A549 (cell line): ENCODE measurements at regions not wholly inside any gene's neighbourhood (a gene's known extent, or its start where the extent isn't known, plus 50 kb on each side); places are given as distances from the start of the nearest gene placed in this dataset.

Source experiments
- ATAC-seq, 2 experiments: fragments of 200-7000 bp in 1 of 2; fragments of >200 bp in 1 of 2; cut with Nextera tagmentation in 1 of 2; cut with Tn5 transposase in 1 of 2; 3 replicates each; pipeline versions ENCODE4 v1.8.0 to v1.9.1; 2018 to 2020; ENCODE audit warnings: mild to moderate bottlenecking in 1 of 2, moderate library complexity in 1 of 2
- CTCF ChIA-PET: fragments of 300-600 bp; sonication (Branson Sonifier 250); formaldehyde crosslinking; extraction: SDS; loops from one replicate; lab custom pipeline; 2021; ENCODE audit warnings: antibody characterized with exemption, inconsistent platforms; lab: Yijun Ruan, JAX
- POLR2A ChIA-PET: fragments of 350-600 bp; formaldehyde crosslinking; extraction: SDS; loops from one replicate; lab custom pipeline; 2021; ENCODE audit warnings: antibody characterized with exemption, inconsistent platforms; lab: Yijun Ruan, JAX
- DNase-seq, 2 experiments: peaks; one replicate each; pipeline versions ENCODE4 v3.0.0 to v3.0.0-alpha.2; 2011 to 2016; ENCODE audit warnings: low read depth in 1 of 2, low spot score in 1 of 2
- FAIRE-seq: peaks from 2 replicates; lab custom pipeline; 2011; peaks lifted over from hg19 to GRCh38; lab: Jason Lieb, UNC
- H3K27ac ChIP-seq, 2 experiments: fragments of >200 bp; sonication (Bioruptor Twin); formaldehyde crosslinking; 3 replicates each; pipeline ENCODE4 v1.5.1; 2016 to 2017
- H3K4me1 ChIP-seq: fragments of >200 bp; sonication (Bioruptor Twin); formaldehyde crosslinking; 3 replicates; pipeline ENCODE4 v1.6.1; 2016
- H3K4me2 ChIP-seq: fragments of >200 bp; sonication (Bioruptor Twin); formaldehyde crosslinking; 3 replicates; pipeline ENCODE4 v1.6.1; 2016
- H3K4me3 ChIP-seq: fragments of >200 bp; sonication (Bioruptor Twin); formaldehyde crosslinking; 3 replicates; pipeline ENCODE4 v1.5.1; 2016
- H3K9me3 ChIP-seq: fragments of >200 bp; sonication (Bioruptor Twin); formaldehyde crosslinking; 3 replicates; pipeline ENCODE4 v1.6.1; 2016
- CBX2 ChIP-seq: fragments of 200-600 bp; sonication (generic); IDR thresholded peaks from 2 replicates; pipeline ENCODE4 v1.6.1; 2016; ENCODE audit warnings: low read depth, mild to moderate bottlenecking, borderline replicate concordance
- CBX8 ChIP-seq: fragments of 200-600 bp; sonication (generic); IDR thresholded peaks from 2 replicates; pipeline ENCODE4 v1.6.1; 2016
- CHD2 ChIP-seq: fragments of 150-350 bp; IDR thresholded peaks from 2 replicates; pipeline ENCODE4 v1.6.1; 2014; ENCODE audit warnings: low read length; ENCODE audit not compliant: partially characterized antibody
- EHF ChIP-seq: fragments of 250-450 bp; sonication (Bioruptor Pico); IDR thresholded peaks from 2 replicates; pipeline ENCODE4 v1.5.0; 2020; ENCODE audit warnings: mild to moderate bottlenecking
- EP300 ChIP-seq, 2 experiments: fragments of >200 bp; sonication (Bioruptor Twin); formaldehyde crosslinking; IDR thresholded peaks; 2 replicates in 1 of 2; 3 replicates in 1 of 2; pipeline ENCODE4 v1.6.1; 2016 to 2017
- FOSB ChIP-seq: fragments of 250-450 bp; sonication (Bioruptor Pico); IDR thresholded peaks from 2 replicates; pipeline ENCODE4 v1.5.0; 2020; ENCODE audit warnings: mild to moderate bottlenecking, moderate library complexity
- FOSL2 ChIP-seq, 2 experiments: fragments of 450-650 bp in 1 of 2; fragments of >200 bp in 1 of 2; sonication (Bioruptor Twin) in 1 of 2; formaldehyde crosslinking; IDR thresholded peaks; 2 replicates each; pipeline versions ENCODE4 v1.5.0 to v1.6.1; 2016 to 2020; ENCODE audit warnings: mild to moderate bottlenecking in 1 of 2, moderate library complexity in 1 of 2
- HDAC2 ChIP-seq: fragments of 200-600 bp; sonication (generic); IDR thresholded peaks from 2 replicates; pipeline ENCODE4 v1.6.1; 2016
- KDM1A ChIP-seq: fragments of 200-600 bp; sonication (generic); IDR thresholded peaks from 2 replicates; pipeline ENCODE4 v1.6.1; 2016; ENCODE audit warnings: low read depth, mild to moderate bottlenecking
- KDM5A ChIP-seq: fragments of 200-600 bp; sonication (generic); IDR thresholded peaks from 2 replicates; pipeline ENCODE4 v1.6.1; 2016; ENCODE audit warnings: antibody characterized with exemption, mild to moderate bottlenecking
- MAZ ChIP-seq: fragments of 150-350 bp; IDR thresholded peaks from 2 replicates; pipeline ENCODE4 v1.6.1; 2014; ENCODE audit warnings: antibody characterized with exemption, low read depth, low read length, borderline replicate concordance
- POLR2A ChIP-seq: IDR thresholded peaks from 2 replicates; pipeline ENCODE4 v1.6.1; 2012; ENCODE audit warnings: mild to moderate bottlenecking, low read length
- RARB ChIP-seq: fragments of 250-450 bp; sonication (Bioruptor Pico); IDR thresholded peaks from 2 replicates; pipeline ENCODE4 v1.8.0; 2021; ENCODE audit warnings: mild to moderate bottlenecking, moderate library complexity
- RCOR1 ChIP-seq: fragments of 150-350 bp; IDR thresholded peaks from 2 replicates; pipeline ENCODE4 v1.6.1; 2014; ENCODE audit warnings: antibody characterized with exemption, low read length, low read depth
- SMC3 ChIP-seq: fragments of >200 bp; sonication (Bioruptor Twin); formaldehyde crosslinking; IDR thresholded peaks from 3 replicates; pipeline ENCODE4 v1.6.1; 2018; ENCODE audit warnings: inconsistent platforms
- TFCP2L1 ChIP-seq: fragments of 250-450 bp; sonication (Bioruptor Pico); IDR thresholded peaks from 2 replicates; pipeline ENCODE4 v1.5.0; 2021; ENCODE audit warnings: mild to moderate bottlenecking
- ZFP36 ChIP-seq: fragments of 450-650 bp; IDR thresholded peaks from 2 replicates; pipeline ENCODE4 v1.6.1; 2014; ENCODE audit warnings: borderline replicate concordance; ENCODE audit not compliant: partially characterized antibody
- WGBS: methylation state at CpG from one replicate; pipeline ENCODE4 v1.1.6; 2017; ENCODE audit errors: missing lambda C conversion rate; 5-methylcytosine and 5-hydroxymethylcytosine counted together
- TF ChIP-seq, protein P1 (sequence below): fragments of 150-350 bp; IDR thresholded peaks from 2 replicates; pipeline ENCODE4 v1.6.1; 2014; ENCODE audit warnings: low read depth, mild to moderate bottlenecking, low read length
- TF ChIP-seq, protein P2 (sequence below): fragments of >200 bp; sonication (Bioruptor Twin); formaldehyde crosslinking; IDR thresholded peaks from 3 replicates; pipeline ENCODE4 v1.5.1; 2016
- TF ChIP-seq, protein P3 (sequence below): fragments of 450-650 bp; IDR thresholded peaks from 2 replicates; pipeline ENCODE4 v1.6.1; 2014; ENCODE audit warnings: antibody characterized with exemption
- TF ChIP-seq, protein P4 (sequence below): IDR thresholded peaks from 2 replicates; pipeline ENCODE4 v1.6.1; 2012
- TF ChIP-seq, protein P5 (sequence below): fragments of 250-450 bp; sonication (Bioruptor Pico); IDR thresholded peaks from 2 replicates; pipeline ENCODE4 v1.5.0; 2021; ENCODE audit warnings: mild to moderate bottlenecking, moderate library complexity, borderline replicate concordance
- TF ChIP-seq, protein P6 (sequence below): fragments of 200-600 bp; sonication (generic); IDR thresholded peaks from 2 replicates; pipeline ENCODE4 v1.6.1; 2016; ENCODE audit warnings: antibody characterized with exemption, mild to moderate bottlenecking, moderate library complexity

DNA sequence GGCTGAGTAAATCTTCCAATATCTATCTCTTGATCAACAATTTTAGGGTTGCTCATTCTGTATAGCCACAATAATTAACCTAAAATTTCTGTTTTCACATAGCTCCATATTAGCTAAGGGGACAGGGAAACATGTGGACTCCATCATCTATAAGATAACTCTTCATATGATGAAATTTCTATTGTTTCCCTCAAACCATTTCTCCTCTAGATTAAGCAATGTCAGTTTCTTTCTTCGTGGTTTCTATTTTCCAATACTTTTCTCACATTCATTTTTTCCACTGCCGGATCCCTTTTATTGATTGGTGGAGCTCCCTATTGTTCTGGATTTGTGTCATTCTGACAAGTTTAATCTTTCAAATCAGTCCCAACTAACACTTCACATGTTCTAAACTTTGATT, 1221.3 kb upstream of the ZEB2 start (continued):
- TF ChIP-seq, protein P1, sequence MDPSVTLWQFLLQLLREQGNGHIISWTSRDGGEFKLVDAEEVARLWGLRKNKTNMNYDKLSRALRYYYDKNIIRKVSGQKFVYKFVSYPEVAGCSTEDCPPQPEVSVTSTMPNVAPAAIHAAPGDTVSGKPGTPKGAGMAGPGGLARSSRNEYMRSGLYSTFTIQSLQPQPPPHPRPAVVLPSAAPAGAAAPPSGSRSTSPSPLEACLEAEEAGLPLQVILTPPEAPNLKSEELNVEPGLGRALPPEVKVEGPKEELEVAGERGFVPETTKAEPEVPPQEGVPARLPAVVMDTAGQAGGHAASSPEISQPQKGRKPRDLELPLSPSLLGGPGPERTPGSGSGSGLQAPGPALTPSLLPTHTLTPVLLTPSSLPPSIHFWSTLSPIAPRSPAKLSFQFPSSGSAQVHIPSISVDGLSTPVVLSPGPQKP: no peak
- no peak for TF ChIP-seq POLR2A
- TF ChIP-seq FOSL2 (IDR thresholded peaks at IDR 0.05): no peak
- TF ChIP-seq FOSL2 (CRISPR knock-in tag; IDR thresholded peaks at IDR 0.05): no peak
- TF ChIP-seq EHF (CRISPR knock-in tag): no peak
- TF ChIP-seq, protein P2, sequence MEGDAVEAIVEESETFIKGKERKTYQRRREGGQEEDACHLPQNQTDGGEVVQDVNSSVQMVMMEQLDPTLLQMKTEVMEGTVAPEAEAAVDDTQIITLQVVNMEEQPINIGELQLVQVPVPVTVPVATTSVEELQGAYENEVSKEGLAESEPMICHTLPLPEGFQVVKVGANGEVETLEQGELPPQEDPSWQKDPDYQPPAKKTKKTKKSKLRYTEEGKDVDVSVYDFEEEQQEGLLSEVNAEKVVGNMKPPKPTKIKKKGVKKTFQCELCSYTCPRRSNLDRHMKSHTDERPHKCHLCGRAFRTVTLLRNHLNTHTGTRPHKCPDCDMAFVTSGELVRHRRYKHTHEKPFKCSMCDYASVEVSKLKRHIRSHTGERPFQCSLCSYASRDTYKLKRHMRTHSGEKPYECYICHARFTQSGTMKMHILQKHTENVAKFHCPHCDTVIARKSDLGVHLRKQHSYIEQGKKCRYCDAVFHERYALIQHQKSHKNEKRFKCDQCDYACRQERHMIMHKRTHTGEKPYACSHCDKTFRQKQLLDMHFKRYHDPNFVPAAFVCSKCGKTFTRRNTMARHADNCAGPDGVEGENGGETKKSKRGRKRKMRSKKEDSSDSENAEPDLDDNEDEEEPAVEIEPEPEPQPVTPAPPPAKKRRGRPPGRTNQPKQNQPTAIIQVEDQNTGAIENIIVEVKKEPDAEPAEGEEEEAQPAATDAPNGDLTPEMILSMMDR: no peak

DNA sequence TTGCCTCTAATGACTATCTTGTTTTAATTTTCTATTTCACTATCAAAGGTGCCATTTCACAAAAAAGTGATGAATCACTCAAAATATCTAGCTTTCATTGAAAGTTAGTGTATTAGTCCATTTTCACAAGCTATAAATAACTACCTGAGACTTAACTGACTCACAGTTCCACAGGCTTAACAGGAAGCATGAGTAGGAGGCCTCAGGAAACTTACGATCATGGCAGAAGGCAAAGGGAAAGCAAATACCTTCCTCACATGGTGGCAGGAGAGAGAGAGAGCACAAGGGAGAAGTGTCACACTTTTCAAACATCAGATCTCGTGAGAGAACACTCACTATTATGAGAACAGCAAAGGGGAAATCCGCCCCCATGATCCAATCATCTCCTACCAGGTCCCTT, 1220.4 kb upstream of the ZEB2 start:
- DNase-seq: no peak
- FAIRE-seq: no peak
- CTCF ChIA-PET: no interaction called here
- no peak overlapping the region for H3K27ac ChIP-seq
- H3K4me1 ChIP-seq: no peaks in the 10 kb centered on the region
- TF ChIP-seq SMC3 (no peak), MAZ (no peak), EP300 (IDR thresholded peaks at IDR 0.05) (no peak), CBX2 (no peak), RARB (CRISPR knock-in tag) (no peak), TFCP2L1 (CRISPR knock-in tag) (no peak)
- TF ChIP-seq, protein P3, sequence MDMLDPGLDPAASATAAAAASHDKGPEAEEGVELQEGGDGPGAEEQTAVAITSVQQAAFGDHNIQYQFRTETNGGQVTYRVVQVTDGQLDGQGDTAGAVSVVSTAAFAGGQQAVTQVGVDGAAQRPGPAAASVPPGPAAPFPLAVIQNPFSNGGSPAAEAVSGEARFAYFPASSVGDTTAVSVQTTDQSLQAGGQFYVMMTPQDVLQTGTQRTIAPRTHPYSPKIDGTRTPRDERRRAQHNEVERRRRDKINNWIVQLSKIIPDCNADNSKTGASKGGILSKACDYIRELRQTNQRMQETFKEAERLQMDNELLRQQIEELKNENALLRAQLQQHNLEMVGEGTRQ: no peak
- TF ChIP-seq, protein P4, sequence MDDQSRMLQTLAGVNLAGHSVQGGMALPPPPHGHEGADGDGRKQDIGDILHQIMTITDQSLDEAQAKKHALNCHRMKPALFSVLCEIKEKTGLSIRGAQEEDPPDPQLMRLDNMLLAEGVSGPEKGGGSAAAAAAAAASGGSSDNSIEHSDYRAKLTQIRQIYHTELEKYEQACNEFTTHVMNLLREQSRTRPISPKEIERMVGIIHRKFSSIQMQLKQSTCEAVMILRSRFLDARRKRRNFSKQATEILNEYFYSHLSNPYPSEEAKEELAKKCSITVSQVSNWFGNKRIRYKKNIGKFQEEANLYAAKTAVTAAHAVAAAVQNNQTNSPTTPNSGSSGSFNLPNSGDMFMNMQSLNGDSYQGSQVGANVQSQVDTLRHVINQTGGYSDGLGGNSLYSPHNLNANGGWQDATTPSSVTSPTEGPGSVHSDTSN: no peak
- no peak overlapping the region for H3K4me2 ChIP-seq
- H3K9me3 ChIP-seq: no peaks in the 10 kb centered on the region
- 65% methylated on average over 3 of the region's 3 CpGs for WGBS
- POLR2A ChIA-PET: no interaction called here
- no peak overlapping the region for H3K4me3 ChIP-seq
- no peak for ATAC-seq

DNA sequence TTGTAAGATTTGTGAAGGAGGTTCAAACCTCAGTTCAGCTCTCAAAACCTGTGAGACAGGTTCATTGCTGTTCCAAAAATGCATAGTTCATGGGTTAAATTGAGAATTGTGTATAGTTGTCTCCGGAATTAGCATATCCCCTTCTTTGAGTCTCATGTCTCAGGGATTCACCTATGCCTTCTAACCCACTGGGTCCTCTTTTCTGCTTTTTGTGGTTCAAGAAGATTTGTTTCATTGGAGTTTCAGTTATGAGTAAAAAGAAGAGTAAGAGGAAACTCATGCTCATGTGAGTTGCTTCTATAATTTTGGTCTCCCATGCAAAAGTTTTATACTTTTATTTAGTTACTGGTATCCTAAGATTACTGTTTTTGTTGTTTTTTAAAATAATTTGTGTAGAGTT, 1219.8 kb upstream of the ZEB2 start:
- Histone ChIP-seq H3K4me2 (no peak overlapping the region), H3K27ac (no peak overlapping the region), H3K4me1 (no peaks in the 10 kb centered on the region), H3K4me3 (no peak overlapping the region), H3K9me3 (no peaks in the 10 kb centered on the region)
- WGBS: 33% methylated on average over 1 of the region's 1 CpG
- DNase-seq (no peak), ATAC-seq (no peak), FAIRE-seq (no peak)
- TF ChIP-seq KDM1A (no peak), POLR2A (no peak), FOSB (no peak), RCOR1 (no peak), ZFP36 (no peak), CHD2 (no peak), CBX8 (no peak), HDAC2 (no peak), KDM5A (no peak), RARB (CRISPR knock-in tag) (no peak)
- TF ChIP-seq, protein P3: no peak
- TF ChIP-seq, protein P5, sequence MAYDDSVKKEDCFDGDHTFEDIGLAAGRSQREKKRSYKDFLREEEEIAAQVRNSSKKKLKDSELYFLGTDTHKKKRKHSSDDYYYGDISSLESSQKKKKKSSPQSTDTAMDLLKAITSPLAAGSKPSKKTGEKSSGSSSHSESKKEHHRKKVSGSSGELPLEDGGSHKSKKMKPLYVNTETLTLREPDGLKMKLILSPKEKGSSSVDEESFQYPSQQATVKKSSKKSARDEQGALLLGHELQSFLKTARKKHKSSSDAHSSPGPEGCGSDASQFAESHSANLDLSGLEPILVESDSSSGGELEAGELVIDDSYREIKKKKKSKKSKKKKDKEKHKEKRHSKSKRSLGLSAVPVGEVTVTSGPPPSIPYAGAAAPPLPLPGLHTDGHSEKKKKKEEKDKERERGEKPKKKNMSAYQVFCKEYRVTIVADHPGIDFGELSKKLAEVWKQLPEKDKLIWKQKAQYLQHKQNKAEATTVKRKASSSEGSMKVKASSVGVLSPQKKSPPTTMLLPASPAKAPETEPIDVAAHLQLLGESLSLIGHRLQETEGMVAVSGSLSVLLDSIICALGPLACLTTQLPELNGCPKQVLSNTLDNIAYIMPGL (CRISPR knock-in tag): no peak
- TF ChIP-seq, protein P6, sequence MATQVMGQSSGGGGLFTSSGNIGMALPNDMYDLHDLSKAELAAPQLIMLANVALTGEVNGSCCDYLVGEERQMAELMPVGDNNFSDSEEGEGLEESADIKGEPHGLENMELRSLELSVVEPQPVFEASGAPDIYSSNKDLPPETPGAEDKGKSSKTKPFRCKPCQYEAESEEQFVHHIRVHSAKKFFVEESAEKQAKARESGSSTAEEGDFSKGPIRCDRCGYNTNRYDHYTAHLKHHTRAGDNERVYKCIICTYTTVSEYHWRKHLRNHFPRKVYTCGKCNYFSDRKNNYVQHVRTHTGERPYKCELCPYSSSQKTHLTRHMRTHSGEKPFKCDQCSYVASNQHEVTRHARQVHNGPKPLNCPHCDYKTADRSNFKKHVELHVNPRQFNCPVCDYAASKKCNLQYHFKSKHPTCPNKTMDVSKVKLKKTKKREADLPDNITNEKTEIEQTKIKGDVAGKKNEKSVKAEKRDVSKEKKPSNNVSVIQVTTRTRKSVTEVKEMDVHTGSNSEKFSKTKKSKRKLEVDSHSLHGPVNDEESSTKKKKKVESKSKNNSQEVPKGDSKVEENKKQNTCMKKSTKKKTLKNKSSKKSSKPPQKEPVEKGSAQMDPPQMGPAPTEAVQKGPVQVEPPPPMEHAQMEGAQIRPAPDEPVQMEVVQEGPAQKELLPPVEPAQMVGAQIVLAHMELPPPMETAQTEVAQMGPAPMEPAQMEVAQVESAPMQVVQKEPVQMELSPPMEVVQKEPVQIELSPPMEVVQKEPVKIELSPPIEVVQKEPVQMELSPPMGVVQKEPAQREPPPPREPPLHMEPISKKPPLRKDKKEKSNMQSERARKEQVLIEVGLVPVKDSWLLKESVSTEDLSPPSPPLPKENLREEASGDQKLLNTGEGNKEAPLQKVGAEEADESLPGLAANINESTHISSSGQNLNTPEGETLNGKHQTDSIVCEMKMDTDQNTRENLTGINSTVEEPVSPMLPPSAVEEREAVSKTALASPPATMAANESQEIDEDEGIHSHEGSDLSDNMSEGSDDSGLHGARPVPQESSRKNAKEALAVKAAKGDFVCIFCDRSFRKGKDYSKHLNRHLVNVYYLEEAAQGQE: no peak
- POLR2A ChIA-PET: no interaction called here
- CTCF ChIA-PET: no interaction called here
